ENCODE measurements at regions not wholly inside any gene's neighbourhood (a gene's known extent, or its start where the extent isn't known, plus 50 kb on each side); places are given as distances from the start of the nearest gene placed in this dataset.

- no peak for DNase-seq (ENCODE audit: low spot score)
Measured at GRCh38 chr7:110573862-110574528, 516.9 kb upstream of the LRRN3 start.

GRCh38 chr7:110587294-110587693, 503.6 kb upstream of the LRRN3 start:
- DNase-seq (ENCODE audit: low spot score): no peak

GRCh38 chr7:110590415-110590814, 500.5 kb upstream of the LRRN3 start:
- DNase-seq (ENCODE audit: low spot score): no peak

DNA sequence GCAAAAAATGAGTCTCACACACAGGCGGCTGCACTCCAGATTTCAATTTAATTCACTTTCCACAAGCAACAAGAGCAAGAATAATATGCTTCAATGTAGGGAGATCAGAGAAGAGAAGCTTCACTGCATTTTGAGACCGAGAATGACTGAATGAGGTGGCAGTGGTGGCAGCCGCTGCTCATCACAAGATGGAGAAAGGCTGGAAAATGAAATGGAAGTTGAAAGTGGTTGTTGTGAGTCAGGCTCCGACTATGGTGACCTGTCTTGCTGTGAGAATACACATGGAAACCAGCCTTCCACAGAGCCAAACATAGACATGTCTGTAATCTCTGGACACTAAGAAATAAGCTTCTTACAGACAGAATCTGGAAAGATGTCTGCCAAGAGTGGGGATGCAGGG, 499.6 kb upstream of the LRRN3 start:
- no peak for DNase-seq (ENCODE audit: low spot score)

GRCh38 chr7:110592557-110592956, 498.4 kb upstream of the LRRN3 start:
- DNase-seq (ENCODE audit: low spot score): no peak

GRCh38 chr7:110593355-110593754, 497.6 kb upstream of the LRRN3 start:
- DNase-seq (ENCODE audit: low spot score): no peak

DNA sequence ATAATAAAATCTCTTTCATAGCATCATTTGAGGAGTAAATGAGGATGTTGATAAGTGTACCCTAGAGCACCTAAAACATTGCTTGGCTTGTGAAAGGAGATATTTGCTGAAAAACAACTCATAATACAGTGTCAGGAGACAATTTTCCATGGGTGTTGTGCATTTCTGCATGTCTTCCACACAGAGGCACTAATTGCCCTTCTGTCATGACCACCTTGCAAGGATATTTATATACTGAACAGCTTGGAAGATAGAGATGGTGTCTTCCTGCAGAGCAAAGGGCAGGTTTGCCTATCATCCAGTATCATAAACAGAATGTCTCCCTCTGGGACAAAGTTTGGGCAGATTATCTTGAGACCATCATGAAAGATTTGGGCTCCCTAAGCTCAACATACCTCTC, 495.2 kb upstream of the LRRN3 start:
- no peak for DNase-seq (ENCODE audit: low spot score)

DNA sequence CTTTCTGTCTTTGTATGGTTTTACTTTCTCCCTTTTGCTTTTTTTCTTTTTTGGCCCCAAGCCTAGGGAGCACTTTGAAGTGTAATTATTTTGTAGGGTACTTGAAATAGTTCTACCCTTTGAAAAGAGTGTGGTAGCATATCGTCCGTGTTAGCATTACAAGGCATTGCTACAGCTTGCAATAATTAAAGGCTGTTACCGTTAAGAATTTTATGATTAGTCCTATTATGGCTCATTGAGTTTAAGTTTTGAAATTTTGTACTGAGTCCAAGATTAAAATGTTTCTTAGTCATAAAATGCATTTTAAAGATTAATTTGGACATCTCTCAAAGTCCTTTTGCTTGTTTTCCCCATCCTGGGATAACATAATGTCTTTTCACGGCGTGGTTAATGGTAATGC, 490.0 kb upstream of the LRRN3 start:
- DNase-seq (ENCODE audit: low spot score): no peak

DNA sequence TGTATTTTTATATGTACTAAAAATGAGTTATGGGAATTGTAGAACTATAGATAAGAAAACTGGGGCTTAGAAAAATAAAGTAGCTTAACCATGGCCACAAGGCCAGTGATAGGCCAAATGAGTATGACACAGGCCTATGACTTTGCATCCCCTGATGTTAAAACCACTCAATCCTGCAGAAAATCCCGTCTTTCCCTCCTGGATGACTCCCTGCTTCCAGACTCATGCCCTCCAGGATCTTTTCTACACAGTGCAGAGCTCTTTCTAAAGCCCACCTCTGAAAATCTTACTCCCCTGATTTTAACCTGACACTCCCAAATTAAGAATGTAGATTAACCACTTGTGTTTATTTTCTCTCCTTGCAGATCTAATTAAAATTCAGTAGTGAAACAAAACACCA, 489.2 kb upstream of the LRRN3 start:
- no peak for DNase-seq (ENCODE audit: low spot score)

GRCh38 chr7:110604206-110604605, 486.7 kb upstream of the LRRN3 start:
- DNase-seq (ENCODE audit: low spot score): no peak

DNA sequence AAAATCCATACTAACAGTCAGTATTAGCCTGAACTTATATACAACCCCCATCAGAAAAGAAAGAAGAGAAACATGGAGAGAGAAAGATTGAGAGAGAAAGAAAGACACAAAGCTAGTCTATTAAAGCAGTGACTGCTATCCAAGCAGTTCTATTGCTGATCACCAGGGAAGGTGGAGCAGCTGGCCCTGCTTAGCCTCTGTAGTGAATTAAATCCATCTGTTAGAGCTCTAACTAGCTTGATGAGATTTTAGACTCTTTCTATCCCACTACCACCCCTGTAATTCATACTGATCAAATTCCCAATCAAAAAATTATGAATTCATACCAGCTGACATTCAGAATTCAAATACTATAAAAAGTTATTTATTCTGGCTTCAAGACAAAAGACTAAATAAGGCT, 486.0 kb upstream of the LRRN3 start:
- DNase-seq (ENCODE audit: low spot score): no peak

DNA sequence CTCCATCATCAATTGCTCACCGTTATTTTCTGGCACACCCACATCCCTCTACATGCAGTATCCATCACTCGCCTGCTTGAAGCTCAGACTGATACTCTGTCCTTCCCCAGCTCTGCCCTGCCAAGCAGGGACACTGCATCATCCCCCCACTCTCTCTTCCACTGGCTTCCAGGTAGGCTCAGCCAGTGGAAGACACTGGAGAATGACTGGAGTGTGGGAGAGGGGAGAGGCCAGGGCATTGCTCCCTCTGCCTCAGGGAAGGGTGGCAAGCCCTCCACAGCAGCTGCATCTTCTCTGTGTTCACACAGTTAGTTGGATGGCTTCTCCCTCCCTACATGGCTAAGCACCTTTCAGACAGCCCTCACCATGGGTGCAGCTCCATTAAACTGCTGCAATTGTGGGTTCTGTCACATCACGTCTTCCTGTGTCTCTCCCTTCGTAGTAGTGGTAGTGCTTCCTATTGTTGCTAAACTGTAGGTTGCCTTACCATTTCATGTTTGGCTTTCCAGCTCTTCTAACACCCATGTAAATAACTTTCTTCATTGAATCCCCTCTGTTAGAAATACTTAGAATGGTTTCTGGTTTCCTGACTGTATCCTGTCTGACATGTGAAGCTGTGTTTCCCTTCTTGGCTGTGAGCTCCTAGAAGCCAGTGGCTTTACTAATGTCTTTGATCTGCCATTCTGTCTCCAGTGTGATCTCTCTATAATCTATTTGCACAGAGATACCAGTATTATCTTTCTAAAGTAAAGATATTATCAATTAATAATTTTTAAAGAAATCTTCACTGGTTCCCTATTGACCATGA, 483.7 kb upstream of the LRRN3 start:
- DNase-seq (ENCODE audit: low spot score): no peak

DNA sequence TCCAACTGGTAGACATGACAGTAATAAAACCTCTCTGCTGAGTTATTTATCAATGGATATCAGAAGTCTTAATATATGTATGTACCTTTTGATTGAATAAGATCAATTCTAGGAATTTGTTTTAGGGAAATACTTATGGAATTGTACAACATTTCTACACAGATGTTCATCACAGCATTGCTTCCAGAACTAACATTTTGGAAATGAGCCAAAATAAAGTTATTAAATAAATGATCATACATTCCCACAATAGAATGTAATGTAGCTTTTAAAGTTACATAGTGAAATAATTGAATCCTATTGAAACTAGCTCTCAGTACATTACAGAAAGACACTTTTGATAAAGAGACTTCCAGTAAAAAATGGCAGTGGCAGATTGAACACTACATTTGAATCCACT, 481.6 kb upstream of the LRRN3 start:
- DNase-seq (ENCODE audit: low spot score): no peak

GRCh38 chr7:110612680-110613079, 478.2 kb upstream of the LRRN3 start:
- DNase-seq (ENCODE audit: low spot score): no peak

Measured in globus pallidus (tissue), 1 donor.